ENCODE measurements at regions not wholly inside any gene's neighbourhood (a gene's known extent, or its start where the extent isn't known, plus 50 kb on each side); places are given as distances from the start of the nearest gene placed in this dataset.

DNA sequence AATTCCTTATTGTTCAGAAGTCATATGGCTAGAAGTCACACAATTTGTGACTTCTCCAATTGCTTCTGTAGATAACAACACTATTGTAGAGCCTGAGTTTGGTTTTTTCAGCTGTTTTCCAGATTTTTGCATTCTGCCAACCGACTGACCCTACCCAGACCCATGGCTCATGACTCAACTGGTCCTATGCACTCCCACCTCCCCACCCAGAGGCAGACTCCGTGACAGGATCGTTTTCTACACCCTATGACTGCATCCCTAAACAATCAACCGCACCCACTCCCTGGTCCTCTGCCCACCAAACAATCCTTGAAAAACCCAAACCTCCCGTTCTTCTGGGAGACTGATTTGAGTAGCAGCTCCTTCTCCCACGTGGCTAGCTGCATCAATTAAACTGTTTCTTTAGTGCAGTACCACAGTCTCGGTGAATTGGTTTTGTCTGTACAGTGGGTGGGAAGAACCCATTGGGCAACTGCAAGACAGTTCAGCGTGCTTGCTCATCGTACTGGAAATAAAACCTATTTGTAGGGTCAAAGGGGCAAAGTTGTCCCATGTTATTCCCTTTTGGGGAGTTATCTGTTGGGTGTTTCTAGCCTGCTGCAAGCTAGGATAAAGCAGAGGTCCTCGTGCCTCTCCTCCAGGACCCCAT, 150.3 kb upstream of the FAM20C start:
- Histone ChIP-seq H3K9me1 (ENCODE audit: insufficient read depth, low read length) (no peaks in the 10 kb centered on the region), H3K14ac (replicated peaks; ENCODE audit: low read depth, low read length) (no peak overlapping the region), H2BK5ac (ENCODE audit: low read depth, low read length, poor library complexity, severe bottlenecking) (no peak overlapping the region), H3K27ac (ENCODE audit: insufficient read depth, low read length) (no peak overlapping the region), H2AK9ac (replicated peaks; ENCODE audit: low read depth, low read length, poor library complexity) (no peak overlapping the region), H4K20me1 (ENCODE audit: insufficient read depth, low read length) (no peaks in the 10 kb centered on the region), H2AK5ac (ENCODE audit: low read depth, low read length) (no peak overlapping the region), H3K27me3 (ENCODE audit: control insufficient read depth, insufficient read depth, low read length) (peaks cover 51% of the 10 kb centered on the region), H3K4me3 (ENCODE audit: insufficient read depth, low read depth, low read length) (no peak overlapping the region), H3K4me1 (ENCODE audit: control insufficient read depth, insufficient read depth, low read length) (no peaks in the 10 kb centered on the region), H3K4me2 (ENCODE audit: low read depth, low read length) (no peak overlapping the region), H4K5ac (ENCODE audit: low read depth, low read length) (no peak overlapping the region), H3K23ac (ENCODE audit: low read depth, low read length) (no peak overlapping the region), H2BK120ac (ENCODE audit: low read depth, low read length) (no peak overlapping the region), H3K18ac (ENCODE audit: low read depth, low read length) (no peak overlapping the region), H4K8ac (ENCODE audit: low read depth in 2 of 2, low read length in 2 of 2) (no peak overlapping the region), H3K36me3 (ENCODE audit: control insufficient read depth, insufficient read depth, low read length) (no peaks in the 10 kb centered on the region), H3K9me3 (ENCODE audit: control insufficient read depth, insufficient read depth, low read length) (no peaks in the 10 kb centered on the region), H3K4ac (ENCODE audit: low read depth, low read length) (no peak overlapping the region), H3K56ac (ENCODE audit: extremely low read depth, insufficient read depth, low read length) (no peak overlapping the region), H4K91ac (ENCODE audit: insufficient read depth, low read depth, low read length) (no peak overlapping the region), H2BK20ac (ENCODE audit: low read depth, low read length) (no peak overlapping the region), H2AFZ (replicated peaks; ENCODE audit: low read length, poor library complexity) (no peak overlapping the region), H2BK15ac (ENCODE audit: low read depth, low read length) (no peak overlapping the region), H3K9ac (ENCODE audit: low read depth, low read length) (no peak overlapping the region), H3K79me1 (ENCODE audit: low read depth in 1 of 2, low read length in 2 of 2) (no peaks in the 10 kb centered on the region)
- TF ChIP-seq RAD21 (IDR thresholded peaks at IDR 0.05; ENCODE audit: low read length), result no peak
- no peak for TF ChIP-seq RCOR1 (IDR thresholded peaks at IDR 0.05; ENCODE audit: insufficient replicate concordance, low read length)
- TF ChIP-seq CHD1 (IDR thresholded peaks at IDR 0.05; ENCODE audit: low read depth, low read length), result no peak
- TF ChIP-seq, protein P1, sequence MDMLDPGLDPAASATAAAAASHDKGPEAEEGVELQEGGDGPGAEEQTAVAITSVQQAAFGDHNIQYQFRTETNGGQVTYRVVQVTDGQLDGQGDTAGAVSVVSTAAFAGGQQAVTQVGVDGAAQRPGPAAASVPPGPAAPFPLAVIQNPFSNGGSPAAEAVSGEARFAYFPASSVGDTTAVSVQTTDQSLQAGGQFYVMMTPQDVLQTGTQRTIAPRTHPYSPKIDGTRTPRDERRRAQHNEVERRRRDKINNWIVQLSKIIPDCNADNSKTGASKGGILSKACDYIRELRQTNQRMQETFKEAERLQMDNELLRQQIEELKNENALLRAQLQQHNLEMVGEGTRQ (IDR thresholded peaks at IDR 0.05; ENCODE audit: low read depth, low read length), result no peak
- BruUV-seq (replicated peaks), result no TSS peak
- dilution Hi-C loops (cut with HindIII; ENCODE audit: low sequenced_read_pairs, unreplicated experiment), result no loop called here
- ATAC-seq (ENCODE audit: low read depth) (no peak), DNase-seq (no peak)
- intact Hi-C loops (cut with micrococcal nuclease), result no loop called here
- ChIA-PET POLR2A (ENCODE audit: unreplicated experiment) (no interaction called here), CTCF (no interaction called here)
- in situ Hi-C loops (cut with MboI; ENCODE audit: low sequenced_read_pairs), result no loop called here
- WGBS, 2 experiments (ENCODE audit: extremely low coverage in 2 of 2, insufficient read length in 1 of 2), result 63% methylated on average over 5 of the region's 10 CpGs; no CpG with 5 or more reads in 1 of the 2 experiments

All from IMR-90 (cell line).